H1 (cell line): ENCODE measurements at regions not wholly inside any gene's neighbourhood (a gene's known extent, or its start where the extent isn't known, plus 50 kb on each side); places are given as distances from the start of the nearest gene placed in this dataset.

Experiments
- BACH1 ChIP-seq: IDR thresholded peaks from 2 replicates; pipeline ENCODE4 v1.6.1; 2012; ENCODE audit warnings: low read length, improper control_type of control experiment
- CEBPB ChIP-seq: IDR thresholded peaks from 2 replicates; pipeline ENCODE4 v1.6.1; 2012; ENCODE audit warnings: low read depth, low read length
- FOSL1 ChIP-seq: IDR thresholded peaks from 2 replicates; pipeline ENCODE4 v1.6.1; 2011; ENCODE audit warnings: mild to moderate bottlenecking, low read depth, low read length, moderate library complexity; ENCODE audit not compliant: insufficient read depth
- GTF2F1 ChIP-seq: IDR thresholded peaks from 2 replicates; pipeline ENCODE4 v1.6.1; 2012; ENCODE audit warnings: low read depth, low read length, improper control_type of control experiment, borderline replicate concordance
- KDM5A ChIP-seq: fragments of 200-600 bp; IDR thresholded peaks from 2 replicates; pipeline ENCODE4 v1.7.1; 2012; ENCODE audit warnings: mild to moderate bottlenecking, low read length, inconsistent platforms, mixed read lengths
- RXRA ChIP-seq: IDR thresholded peaks from 2 replicates; pipeline ENCODE4 v1.6.1; 2011; ENCODE audit warnings: low read depth, mild to moderate bottlenecking, low read length, moderate library complexity; ENCODE audit not compliant: insufficient read depth
- SP2 ChIP-seq: IDR thresholded peaks from 2 replicates; pipeline ENCODE4 v1.6.1; 2012; ENCODE audit warnings: mild to moderate bottlenecking, low read length, inconsistent platforms
- TAF7 ChIP-seq: optimal IDR thresholded peaks from 2 replicates; pipeline ENCODE3; 2011; ENCODE audit warnings: low read depth, mild to moderate bottlenecking, inconsistent platforms, low read length, moderate library complexity, borderline replicate concordance
- TF ChIP-seq, protein P1 (sequence below): fragments of 300-600 bp; sonication (generic); IDR thresholded peaks from 2 replicates; pipeline ENCODE4 v1.7.1; 2012; ENCODE audit warnings: low read length, moderate library complexity, mild to moderate bottlenecking, inconsistent platforms; ENCODE audit not compliant: insufficient replicate concordance

DNA sequence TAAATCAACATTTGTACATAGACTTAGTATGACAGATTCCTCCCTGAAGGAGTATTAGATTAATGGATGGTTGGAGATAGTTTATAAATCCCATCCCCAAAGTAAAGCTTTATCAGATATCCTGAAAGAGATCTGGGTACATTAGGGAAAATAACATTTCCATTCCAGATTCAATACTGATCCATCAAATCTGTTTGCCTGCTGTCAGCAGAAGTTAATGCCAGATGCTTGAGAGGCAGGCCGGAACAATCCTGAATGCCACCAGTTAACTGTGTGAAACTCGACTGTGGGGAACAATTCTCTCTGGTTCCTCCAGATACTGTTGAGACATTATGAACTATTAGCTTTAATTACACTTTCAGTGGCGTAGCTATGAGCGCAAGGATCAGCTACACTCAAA lies 1166.8 kb downstream of the MAT2B start (continued):
- TF ChIP-seq, protein P1, sequence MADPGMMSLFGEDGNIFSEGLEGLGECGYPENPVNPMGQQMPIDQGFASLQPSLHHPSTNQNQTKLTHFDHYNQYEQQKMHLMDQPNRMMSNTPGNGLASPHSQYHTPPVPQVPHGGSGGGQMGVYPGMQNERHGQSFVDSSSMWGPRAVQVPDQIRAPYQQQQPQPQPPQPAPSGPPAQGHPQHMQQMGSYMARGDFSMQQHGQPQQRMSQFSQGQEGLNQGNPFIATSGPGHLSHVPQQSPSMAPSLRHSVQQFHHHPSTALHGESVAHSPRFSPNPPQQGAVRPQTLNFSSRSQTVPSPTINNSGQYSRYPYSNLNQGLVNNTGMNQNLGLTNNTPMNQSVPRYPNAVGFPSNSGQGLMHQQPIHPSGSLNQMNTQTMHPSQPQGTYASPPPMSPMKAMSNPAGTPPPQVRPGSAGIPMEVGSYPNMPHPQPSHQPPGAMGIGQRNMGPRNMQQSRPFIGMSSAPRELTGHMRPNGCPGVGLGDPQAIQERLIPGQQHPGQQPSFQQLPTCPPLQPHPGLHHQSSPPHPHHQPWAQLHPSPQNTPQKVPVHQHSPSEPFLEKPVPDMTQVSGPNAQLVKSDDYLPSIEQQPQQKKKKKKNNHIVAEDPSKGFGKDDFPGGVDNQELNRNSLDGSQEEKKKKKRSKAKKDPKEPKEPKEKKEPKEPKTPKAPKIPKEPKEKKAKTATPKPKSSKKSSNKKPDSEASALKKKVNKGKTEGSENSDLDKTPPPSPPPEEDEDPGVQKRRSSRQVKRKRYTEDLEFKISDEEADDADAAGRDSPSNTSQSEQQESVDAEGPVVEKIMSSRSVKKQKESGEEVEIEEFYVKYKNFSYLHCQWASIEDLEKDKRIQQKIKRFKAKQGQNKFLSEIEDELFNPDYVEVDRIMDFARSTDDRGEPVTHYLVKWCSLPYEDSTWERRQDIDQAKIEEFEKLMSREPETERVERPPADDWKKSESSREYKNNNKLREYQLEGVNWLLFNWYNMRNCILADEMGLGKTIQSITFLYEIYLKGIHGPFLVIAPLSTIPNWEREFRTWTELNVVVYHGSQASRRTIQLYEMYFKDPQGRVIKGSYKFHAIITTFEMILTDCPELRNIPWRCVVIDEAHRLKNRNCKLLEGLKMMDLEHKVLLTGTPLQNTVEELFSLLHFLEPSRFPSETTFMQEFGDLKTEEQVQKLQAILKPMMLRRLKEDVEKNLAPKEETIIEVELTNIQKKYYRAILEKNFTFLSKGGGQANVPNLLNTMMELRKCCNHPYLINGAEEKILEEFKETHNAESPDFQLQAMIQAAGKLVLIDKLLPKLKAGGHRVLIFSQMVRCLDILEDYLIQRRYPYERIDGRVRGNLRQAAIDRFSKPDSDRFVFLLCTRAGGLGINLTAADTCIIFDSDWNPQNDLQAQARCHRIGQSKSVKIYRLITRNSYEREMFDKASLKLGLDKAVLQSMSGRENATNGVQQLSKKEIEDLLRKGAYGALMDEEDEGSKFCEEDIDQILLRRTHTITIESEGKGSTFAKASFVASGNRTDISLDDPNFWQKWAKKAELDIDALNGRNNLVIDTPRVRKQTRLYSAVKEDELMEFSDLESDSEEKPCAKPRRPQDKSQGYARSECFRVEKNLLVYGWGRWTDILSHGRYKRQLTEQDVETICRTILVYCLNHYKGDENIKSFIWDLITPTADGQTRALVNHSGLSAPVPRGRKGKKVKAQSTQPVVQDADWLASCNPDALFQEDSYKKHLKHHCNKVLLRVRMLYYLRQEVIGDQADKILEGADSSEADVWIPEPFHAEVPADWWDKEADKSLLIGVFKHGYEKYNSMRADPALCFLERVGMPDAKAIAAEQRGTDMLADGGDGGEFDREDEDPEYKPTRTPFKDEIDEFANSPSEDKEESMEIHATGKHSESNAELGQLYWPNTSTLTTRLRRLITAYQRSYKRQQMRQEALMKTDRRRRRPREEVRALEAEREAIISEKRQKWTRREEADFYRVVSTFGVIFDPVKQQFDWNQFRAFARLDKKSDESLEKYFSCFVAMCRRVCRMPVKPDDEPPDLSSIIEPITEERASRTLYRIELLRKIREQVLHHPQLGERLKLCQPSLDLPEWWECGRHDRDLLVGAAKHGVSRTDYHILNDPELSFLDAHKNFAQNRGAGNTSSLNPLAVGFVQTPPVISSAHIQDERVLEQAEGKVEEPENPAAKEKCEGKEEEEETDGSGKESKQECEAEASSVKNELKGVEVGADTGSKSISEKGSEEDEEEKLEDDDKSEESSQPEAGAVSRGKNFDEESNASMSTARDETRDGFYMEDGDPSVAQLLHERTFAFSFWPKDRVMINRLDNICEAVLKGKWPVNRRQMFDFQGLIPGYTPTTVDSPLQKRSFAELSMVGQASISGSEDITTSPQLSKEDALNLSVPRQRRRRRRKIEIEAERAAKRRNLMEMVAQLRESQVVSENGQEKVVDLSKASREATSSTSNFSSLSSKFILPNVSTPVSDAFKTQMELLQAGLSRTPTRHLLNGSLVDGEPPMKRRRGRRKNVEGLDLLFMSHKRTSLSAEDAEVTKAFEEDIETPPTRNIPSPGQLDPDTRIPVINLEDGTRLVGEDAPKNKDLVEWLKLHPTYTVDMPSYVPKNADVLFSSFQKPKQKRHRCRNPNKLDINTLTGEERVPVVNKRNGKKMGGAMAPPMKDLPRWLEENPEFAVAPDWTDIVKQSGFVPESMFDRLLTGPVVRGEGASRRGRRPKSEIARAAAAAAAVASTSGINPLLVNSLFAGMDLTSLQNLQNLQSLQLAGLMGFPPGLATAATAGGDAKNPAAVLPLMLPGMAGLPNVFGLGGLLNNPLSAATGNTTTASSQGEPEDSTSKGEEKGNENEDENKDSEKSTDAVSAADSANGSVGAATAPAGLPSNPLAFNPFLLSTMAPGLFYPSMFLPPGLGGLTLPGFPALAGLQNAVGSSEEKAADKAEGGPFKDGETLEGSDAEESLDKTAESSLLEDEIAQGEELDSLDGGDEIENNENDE = no peak
- TF ChIP-seq BACH1 (no peak), KDM5A (no peak), CEBPB (no peak), FOSL1 (no peak), RXRA (no peak), GTF2F1 (no peak), TAF7 (no peak), SP2 (no peak)
